Embryonic facial prominence (tissue), 1 donor: ENCODE measurements at regions not wholly inside any gene's neighbourhood (a gene's known extent, or its start where the extent isn't known, plus 50 kb on each side); places are given as distances from the start of the nearest gene placed in this dataset.

Source experiments
- DNase-seq: peaks from one replicate; pipeline ENCODE4 v3.0.0-alpha.2; 2016; ENCODE audit errors: extremely low spot score

DNA sequence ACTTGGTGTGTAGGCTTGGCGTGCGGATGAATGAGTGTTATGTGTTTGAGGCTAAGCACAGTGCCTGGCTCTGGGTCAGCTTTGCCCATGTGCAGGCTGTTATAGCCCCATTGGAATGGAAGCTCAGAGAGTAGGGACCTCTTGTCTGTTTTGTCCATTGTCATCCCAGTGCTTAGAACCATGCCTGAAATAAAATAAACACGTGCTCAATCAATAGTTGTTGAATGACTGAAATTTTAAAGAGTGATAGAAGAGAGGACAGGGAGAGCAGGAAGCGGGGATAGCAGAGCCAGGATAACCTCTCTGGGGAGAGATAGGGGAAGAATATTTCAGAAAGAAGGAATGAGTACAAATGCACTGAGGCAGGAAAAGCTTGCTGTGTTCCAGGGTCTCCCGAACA is 263.9 kb downstream of the HIVEP2 start:
- no peak for DNase-seq

DNA sequence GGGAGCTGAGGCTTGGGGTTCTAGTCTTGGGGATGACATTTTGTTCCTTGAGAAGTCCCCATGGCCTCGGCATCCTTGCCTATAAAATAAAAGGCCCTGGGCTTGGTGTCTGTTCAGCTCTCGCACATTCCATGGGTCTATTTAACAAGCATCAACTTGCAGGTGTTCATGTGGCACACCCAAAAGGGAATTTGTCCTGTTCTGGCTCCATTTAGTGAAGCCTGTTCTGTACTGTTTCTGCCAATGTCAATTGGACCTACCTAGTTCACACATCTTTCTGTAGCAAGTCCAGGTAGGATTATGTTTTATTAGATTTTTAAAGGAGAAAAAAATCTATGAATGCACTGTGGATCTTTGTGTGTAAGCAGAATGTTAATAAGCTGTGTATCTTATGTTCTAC is 262.0 kb downstream of the HIVEP2 start:
- no peak for DNase-seq

- no peak for DNase-seq
These were observed 261.2 kb downstream of the HIVEP2 start for GRCh38 chr6:142683714-142684141.

GRCh38 chr6:142684371-142684770 is 260.6 kb downstream of the HIVEP2 start:
- DNase-seq, result no peak

DNA sequence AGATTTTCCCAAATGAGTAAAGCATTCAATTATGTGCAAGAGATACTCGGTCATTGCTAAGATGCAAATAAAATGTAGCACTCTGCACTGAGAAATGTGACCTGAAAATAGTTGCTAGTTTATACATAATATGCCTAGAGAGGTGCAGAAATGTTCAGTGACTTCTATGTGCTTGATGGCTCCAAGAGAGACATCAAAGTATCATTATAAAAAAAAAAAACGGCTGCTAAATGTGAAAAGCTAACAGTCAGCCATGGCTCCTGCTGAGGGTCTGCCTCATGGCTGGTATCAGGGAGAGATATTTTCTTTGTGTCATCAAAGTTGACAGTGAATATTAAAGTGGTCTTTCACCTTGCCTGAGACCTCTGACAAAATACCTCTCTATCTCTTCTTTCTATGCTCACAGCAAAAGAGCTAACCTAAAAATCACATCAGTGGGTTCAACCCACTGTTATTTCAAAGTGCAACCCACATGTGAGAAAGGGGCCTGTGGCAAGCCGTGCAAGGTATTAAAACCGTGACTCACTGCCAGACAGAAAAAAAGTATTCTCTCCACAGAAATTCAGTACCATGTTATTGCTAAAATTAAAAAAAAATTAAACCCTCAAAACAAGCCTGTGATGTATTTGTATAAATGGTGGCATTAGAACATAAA is 259.0 kb downstream of the HIVEP2 start:
- no peak for DNase-seq

DNA sequence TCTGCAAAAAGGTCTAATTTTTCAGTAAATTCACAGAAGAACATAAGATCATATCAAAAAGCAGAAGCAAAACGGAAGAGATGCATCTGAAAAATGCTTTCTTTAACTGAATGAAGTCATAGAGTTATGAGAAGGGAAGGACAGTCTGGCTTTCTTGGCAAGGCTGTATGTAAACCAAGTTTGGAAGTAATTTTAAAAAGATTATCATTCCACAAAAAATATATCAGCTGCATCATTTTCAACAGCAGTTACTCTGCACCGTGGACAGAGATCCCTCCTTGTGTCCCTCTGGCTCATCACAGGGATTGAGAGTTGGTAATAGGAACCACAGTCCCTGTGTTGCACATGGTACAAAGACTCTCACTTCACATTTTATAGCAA is 258.5 kb downstream of the HIVEP2 start:
- DNase-seq, result no peak

- peak; percentile 66 for DNase-seq
These were observed 252.0 kb downstream of the HIVEP2 start for GRCh38 chr6:142692942-142693341.

DNA sequence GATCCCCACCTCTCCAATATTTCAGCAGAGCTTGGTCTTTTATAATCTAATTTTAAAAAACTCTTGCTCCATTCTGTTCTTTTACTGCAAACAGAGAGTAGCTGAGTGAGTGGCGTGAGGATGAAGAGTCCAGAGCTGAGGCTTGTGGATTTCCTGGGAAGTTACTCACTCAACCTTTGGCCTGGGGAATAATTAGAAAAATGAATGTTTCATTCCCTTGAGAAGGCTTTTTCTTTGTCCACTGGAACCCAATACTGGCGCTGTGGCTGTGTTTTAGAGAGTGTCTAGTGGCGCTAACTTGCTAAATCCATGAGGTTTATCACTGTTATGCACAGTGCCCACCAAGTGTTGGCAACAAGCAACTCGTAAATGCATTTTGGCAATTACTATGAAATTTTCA is 251.5 kb downstream of the HIVEP2 start:
- no peak for DNase-seq

GRCh38 chr6:142694054-142694453 is 250.9 kb downstream of the HIVEP2 start:
- DNase-seq, result no peak

DNA sequence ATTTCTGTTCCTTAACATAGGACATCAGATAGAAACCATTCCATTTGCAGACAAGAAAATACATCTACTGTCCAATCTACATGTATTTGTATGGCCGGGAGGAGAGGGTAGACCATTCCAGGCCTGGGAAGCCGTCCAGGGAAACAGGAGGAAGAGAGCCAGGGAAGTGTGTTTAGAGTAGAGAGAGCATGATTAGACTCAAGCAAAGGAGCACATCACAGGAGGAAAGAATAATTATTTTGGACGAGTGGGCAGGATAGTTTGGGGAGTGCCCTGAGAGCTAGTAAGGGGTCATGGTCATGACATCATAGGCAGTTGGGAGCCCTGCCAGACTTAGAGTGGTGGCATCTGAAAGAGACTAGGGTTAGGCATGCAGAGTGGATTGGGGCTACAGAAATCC is 250.0 kb downstream of the HIVEP2 start:
- no peak for DNase-seq

DNA sequence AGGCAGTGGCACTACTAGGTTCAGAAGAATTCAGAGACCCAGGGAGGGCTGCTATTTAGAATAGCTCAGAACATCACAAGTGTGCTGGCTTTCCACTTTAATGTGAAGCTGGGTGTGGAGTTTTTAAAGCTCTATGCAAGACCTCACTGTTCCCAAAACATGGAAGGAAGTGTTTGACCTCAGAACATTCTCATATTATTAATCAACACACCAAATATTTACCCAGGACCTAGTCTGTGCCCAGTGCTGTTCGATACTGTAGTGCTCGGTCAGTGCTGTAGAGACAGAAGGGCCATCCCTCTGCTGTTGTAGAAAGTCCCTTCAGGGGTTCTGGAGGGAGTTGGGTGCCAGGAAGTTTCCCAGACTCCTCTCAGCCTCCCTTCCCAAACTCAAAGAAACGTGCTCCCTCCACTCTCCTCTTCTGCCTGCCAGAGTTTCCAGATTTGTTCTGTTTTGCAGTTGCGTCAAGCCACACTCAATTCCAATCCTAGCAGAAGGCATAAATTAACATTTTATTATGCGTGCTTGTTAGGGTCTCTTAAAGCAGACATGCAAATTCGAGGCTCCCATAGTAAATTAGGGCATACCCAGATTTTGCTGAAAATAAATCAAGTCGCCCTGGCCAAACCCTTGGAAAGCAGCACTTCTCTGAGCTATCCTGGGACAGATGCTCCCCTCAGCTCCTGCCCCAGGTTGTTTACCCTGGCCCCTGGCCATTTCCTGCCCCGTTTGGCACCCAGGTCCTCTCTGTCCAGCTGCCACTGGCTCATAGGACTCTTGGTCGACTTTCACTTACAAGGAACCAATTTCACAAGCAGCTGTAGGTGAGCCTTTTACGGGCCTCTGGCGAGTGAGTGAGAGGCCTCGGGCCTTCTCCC is 248.6 kb downstream of the HIVEP2 start:
- no peak for DNase-seq

GRCh38 chr6:142697001-142697335 is 248.0 kb downstream of the HIVEP2 start:
- no peak for DNase-seq

DNA sequence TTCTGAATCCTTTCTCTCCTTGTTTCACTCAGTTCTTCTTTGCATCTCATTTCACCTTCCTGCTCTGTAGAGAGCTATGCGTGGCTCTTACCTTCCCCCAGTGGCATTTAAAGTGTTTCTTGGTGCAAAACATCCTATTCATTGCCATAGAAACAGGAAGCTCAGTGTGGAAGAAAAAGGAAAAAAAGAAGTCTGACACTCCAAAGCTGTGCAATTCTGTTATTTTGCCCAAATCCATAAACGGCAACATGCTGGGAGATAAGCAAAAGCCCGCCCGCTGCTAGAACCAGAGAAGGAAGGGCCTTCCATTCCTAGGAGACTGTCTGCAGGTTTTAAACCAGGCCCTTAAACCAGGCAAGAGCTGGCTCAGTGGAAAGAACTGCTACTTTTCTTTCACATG is 247.1 kb downstream of the HIVEP2 start:
- no peak for DNase-seq

DNA sequence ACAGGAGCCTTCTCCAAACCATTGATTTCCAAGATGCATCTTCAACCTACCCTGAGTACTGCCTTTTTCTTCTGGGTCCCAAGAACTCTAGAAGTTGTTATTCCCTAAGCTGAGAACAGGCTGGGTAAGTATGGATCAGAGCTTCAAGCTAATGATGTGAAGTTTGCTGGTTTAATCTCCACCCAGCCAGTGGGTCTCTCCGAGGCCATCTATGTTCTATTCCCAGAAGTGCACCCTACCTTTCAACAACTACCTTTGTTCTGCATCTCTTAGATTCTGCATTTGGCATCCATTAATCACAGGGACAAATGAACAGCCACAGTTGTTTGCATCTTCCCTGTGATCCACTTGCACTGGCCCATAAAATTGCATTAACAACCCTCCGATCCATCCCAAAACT is 246.2 kb downstream of the HIVEP2 start:
- DNase-seq, result no peak

DNA sequence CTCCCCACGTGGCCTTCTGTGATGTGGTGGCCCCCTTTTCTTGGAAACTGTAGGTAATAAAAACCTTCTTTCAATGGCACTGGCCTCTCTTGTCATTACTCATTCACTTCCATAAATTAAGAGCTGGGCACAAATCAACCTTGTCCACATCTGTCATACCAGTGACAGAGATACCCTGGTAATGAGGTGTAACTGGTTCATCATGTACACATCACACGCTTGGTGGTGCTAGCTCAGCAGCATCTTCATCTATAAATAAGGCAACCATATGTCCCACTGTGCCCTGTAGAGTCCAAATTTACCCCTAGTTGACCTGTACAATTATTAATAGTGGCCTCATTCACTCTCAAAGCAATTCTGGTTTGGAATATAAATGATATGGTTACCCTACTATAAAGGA is 245.6 kb downstream of the HIVEP2 start:
- DNase-seq, result no peak

DNA sequence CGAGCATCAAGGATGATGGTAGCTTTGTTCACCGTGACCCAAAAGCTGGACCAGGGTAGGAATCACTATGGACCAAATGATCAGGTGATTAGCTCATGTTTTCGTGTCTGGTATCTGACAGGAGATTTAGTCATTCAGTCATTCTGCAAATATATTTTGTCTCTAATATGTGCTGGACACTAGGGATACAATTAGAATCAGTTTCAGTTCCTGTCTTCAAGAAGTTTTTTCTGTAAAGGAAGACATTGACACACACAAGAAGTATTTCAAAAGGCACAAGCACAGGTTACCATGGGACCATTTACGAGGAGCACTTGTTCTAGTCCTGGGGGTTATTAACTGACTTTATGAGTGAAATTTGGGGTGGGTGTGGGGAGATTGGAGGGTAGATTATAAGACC is 244.9 kb downstream of the HIVEP2 start:
- DNase-seq, result no peak

- DNase-seq, result no peak
These were observed 244.2 kb downstream of the HIVEP2 start for GRCh38 chr6:142700671-142701312.
